ENCODE measurements at regions not wholly inside any gene's neighbourhood (a gene's known extent, or its start where the extent isn't known, plus 50 kb on each side); places are given as distances from the start of the nearest gene placed in this dataset.

- no peak for ATAC-seq
- TF ChIP-seq ZFP30 (CRISPR knock-in tag; IDR thresholded peaks at IDR 0.05) (no peak), PPARA (CRISPR knock-in tag; IDR thresholded peaks at IDR 0.05; ENCODE audit: borderline replicate concordance) (no peak), TSHZ2 (CRISPR knock-in tag; IDR thresholded peaks at IDR 0.05) (no peak), BACH2 (CRISPR knock-in tag; IDR thresholded peaks at IDR 0.05; ENCODE audit: borderline replicate concordance) (no peak), POU6F1 (CRISPR knock-in tag; IDR thresholded peaks at IDR 0.05; ENCODE audit: borderline replicate concordance, low read depth) (no peak), ZFP3 (CRISPR knock-in tag; IDR thresholded peaks at IDR 0.05) (no peak), CSRNP3 (CRISPR knock-in tag; IDR thresholded peaks at IDR 0.05) (no peak), ISL1 (CRISPR knock-in tag; IDR thresholded peaks at IDR 0.05) (no peak), ZC3H10 (CRISPR knock-in tag; IDR thresholded peaks at IDR 0.05) (no peak), TOX (CRISPR knock-in tag; IDR thresholded peaks at IDR 0.05; ENCODE audit: borderline replicate concordance) (no peak), ESRRG (CRISPR knock-in tag; IDR thresholded peaks at IDR 0.05) (no peak), RARB (CRISPR knock-in tag; IDR thresholded peaks at IDR 0.05) (no peak)
Measured at GRCh38 chr13:50415428-50415827, 400.2 kb downstream of the KCNRG start.

GRCh38 chr13:50417597-50417996 lies 402.4 kb downstream of the KCNRG start:
- no peak for ATAC-seq
- TF ChIP-seq POU6F1 (CRISPR knock-in tag; IDR thresholded peaks at IDR 0.05; ENCODE audit: borderline replicate concordance, low read depth) (no peak), ZFP30 (CRISPR knock-in tag; IDR thresholded peaks at IDR 0.05) (no peak), CSDC2 (CRISPR knock-in tag; IDR thresholded peaks at IDR 0.05) (no peak), SNAI2 (CRISPR knock-in tag; IDR thresholded peaks at IDR 0.05) (no peak), RARB (CRISPR knock-in tag; IDR thresholded peaks at IDR 0.05) (no peak), ZC3H10 (CRISPR knock-in tag; IDR thresholded peaks at IDR 0.05) (no peak), OSR1 (CRISPR knock-in tag; IDR thresholded peaks at IDR 0.05) (no peak), ZNF70 (CRISPR knock-in tag; IDR thresholded peaks at IDR 0.05) (no peak), TCF4 (CRISPR knock-in tag; IDR thresholded peaks at IDR 0.05; ENCODE audit: borderline replicate concordance) (no peak), TOX (CRISPR knock-in tag; IDR thresholded peaks at IDR 0.05; ENCODE audit: borderline replicate concordance) (no peak), ZNF8 (CRISPR knock-in tag; IDR thresholded peaks at IDR 0.05) (no peak), GLIS3 (CRISPR knock-in tag; IDR thresholded peaks at IDR 0.05) (no peak), CREB5 (CRISPR knock-in tag; IDR thresholded peaks at IDR 0.05; ENCODE audit: low read depth) (no peak), BACH2 (CRISPR knock-in tag; IDR thresholded peaks at IDR 0.05; ENCODE audit: borderline replicate concordance) (no peak), ISL1 (CRISPR knock-in tag; IDR thresholded peaks at IDR 0.05) (no peak), PPARA (CRISPR knock-in tag; IDR thresholded peaks at IDR 0.05; ENCODE audit: borderline replicate concordance) (no peak), ZNF565 (CRISPR knock-in tag; conservative IDR thresholded peaks at IDR 0.05; ENCODE audit: low read depth) (no peak), TSHZ2 (CRISPR knock-in tag; IDR thresholded peaks at IDR 0.05) (no peak), ESRRG (CRISPR knock-in tag; IDR thresholded peaks at IDR 0.05) (no peak)
- TF ChIP-seq, protein P1, sequence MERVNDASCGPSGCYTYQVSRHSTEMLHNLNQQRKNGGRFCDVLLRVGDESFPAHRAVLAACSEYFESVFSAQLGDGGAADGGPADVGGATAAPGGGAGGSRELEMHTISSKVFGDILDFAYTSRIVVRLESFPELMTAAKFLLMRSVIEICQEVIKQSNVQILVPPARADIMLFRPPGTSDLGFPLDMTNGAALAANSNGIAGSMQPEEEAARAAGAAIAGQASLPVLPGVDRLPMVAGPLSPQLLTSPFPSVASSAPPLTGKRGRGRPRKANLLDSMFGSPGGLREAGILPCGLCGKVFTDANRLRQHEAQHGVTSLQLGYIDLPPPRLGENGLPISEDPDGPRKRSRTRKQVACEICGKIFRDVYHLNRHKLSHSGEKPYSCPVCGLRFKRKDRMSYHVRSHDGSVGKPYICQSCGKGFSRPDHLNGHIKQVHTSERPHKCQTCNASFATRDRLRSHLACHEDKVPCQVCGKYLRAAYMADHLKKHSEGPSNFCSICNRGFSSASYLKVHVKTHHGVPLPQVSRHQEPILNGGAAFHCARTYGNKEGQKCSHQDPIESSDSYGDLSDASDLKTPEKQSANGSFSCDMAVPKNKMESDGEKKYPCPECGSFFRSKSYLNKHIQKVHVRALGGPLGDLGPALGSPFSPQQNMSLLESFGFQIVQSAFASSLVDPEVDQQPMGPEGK (CRISPR knock-in tag; IDR thresholded peaks at IDR 0.05; ENCODE audit: borderline replicate concordance) = no peak

All from SK-N-SH treated with all-trans-retinoic acid at 6 μM for 48 hours (cell line).